Karpas-422 (cell line): ENCODE measurements at regions not wholly inside any gene's neighbourhood (a gene's known extent, or its start where the extent isn't known, plus 50 kb on each side); places are given as distances from the start of the nearest gene placed in this dataset.

Experiments
- DNase-seq: peaks from one replicate; pipeline ENCODE4 v3.0.0-alpha.2; 2015
- H2AFZ ChIP-seq: fragments of 200-600 bp; sonication (generic); 2 replicates; pipeline ENCODE4 v1.6.1; 2014; ENCODE audit warnings: antibody characterized with exemption, low read length, mixed read lengths
- H3K27ac ChIP-seq: fragments of 200-600 bp; sonication (generic); 2 replicates; pipeline ENCODE4 v1.5.1; 2014; ENCODE audit warnings: mild to moderate bottlenecking, low read length, moderate library complexity
- H3K27me3 ChIP-seq: fragments of 200-600 bp; sonication (generic); 2 replicates; pipeline ENCODE4 v1.6.1; 2014; ENCODE audit warnings: low read length, mixed read lengths
- H3K36me3 ChIP-seq: fragments of 200-600 bp; sonication (generic); 2 replicates; pipeline ENCODE4 v1.6.1; 2014; ENCODE audit warnings: low read length, mixed read lengths; ENCODE audit not compliant: insufficient read depth
- H3K4me1 ChIP-seq: fragments of 200-600 bp; sonication (generic); 2 replicates; pipeline ENCODE4 v1.6.1; 2014; ENCODE audit warnings: mild to moderate bottlenecking, low read length, mixed read lengths
- H3K4me2 ChIP-seq: fragments of 200-600 bp; sonication (generic); 2 replicates; pipeline ENCODE4 v1.6.1; 2014; ENCODE audit warnings: low read length, low read depth, mild to moderate bottlenecking; ENCODE audit not compliant: poor library complexity, severe bottlenecking
- H3K4me3 ChIP-seq: fragments of 200-600 bp; sonication (generic); 2 replicates; pipeline ENCODE4 v1.5.1; 2014; ENCODE audit warnings: mild to moderate bottlenecking, antibody characterized with exemption, low read length, mixed read lengths
- H3K79me2 ChIP-seq: fragments of 200-600 bp; sonication (generic); 2 replicates; pipeline ENCODE4 v1.6.1; 2014; ENCODE audit warnings: mild to moderate bottlenecking, low read length, mixed read lengths
- H3K9ac ChIP-seq: fragments of 200-600 bp; sonication (generic); 2 replicates; pipeline ENCODE4 v1.6.0; 2014; ENCODE audit warnings: low read length
- H3K9me2 ChIP-seq: fragments of 200-600 bp; sonication (generic), shearing (Covaris generic); replicated peaks from 2 replicates; pipeline ENCODE4 v1.6.0; 2014; ENCODE audit warnings: mild to moderate bottlenecking, low read length, moderate library complexity; ENCODE audit not compliant: insufficient read depth
- H3K9me3 ChIP-seq: fragments of 300-700, 200-600 bp; sonication (generic); 2 replicates; pipeline ENCODE4 v1.6.1; 2014; ENCODE audit warnings: low read length, mixed read lengths
- H4K20me1 ChIP-seq: fragments of 200-600 bp; sonication (generic); 2 replicates; pipeline ENCODE4 v1.6.1; 2014; ENCODE audit warnings: mild to moderate bottlenecking, antibody characterized with exemption, low read length, low read depth; ENCODE audit not compliant: insufficient read depth

- H3K27ac ChIP-seq: no peak overlapping the region
- no peaks in the 10 kb centered on the region for H3K27me3 ChIP-seq
- no peak overlapping the region for H3K4me3 ChIP-seq
- no peak for DNase-seq
- H2AFZ ChIP-seq: no peak overlapping the region
- no peaks in the 10 kb centered on the region for H3K9me3 ChIP-seq
- no peak overlapping the region for H3K4me2 ChIP-seq
- H3K9me2 ChIP-seq: no peaks in the 10 kb centered on the region
- H3K4me1 ChIP-seq: no peaks in the 10 kb centered on the region
- no peak overlapping the region for H3K9ac ChIP-seq
- no peaks in the 10 kb centered on the region for H3K79me2 ChIP-seq
- no peaks in the 10 kb centered on the region for H3K36me3 ChIP-seq
- H4K20me1 ChIP-seq: no peaks in the 10 kb centered on the region
These were observed 146.5 kb upstream of the ARL4C start for GRCh38 chr2:234643407-234643806.

- Histone ChIP-seq H3K9me3 (no peaks in the 10 kb centered on the region), H3K4me3 (no peak overlapping the region), H3K79me2 (no peaks in the 10 kb centered on the region), H3K9me2 (no peaks in the 10 kb centered on the region), H3K36me3 (no peaks in the 10 kb centered on the region), H3K27ac (no peak overlapping the region), H3K4me2 (no peak overlapping the region), H2AFZ (no peak overlapping the region), H3K9ac (no peak overlapping the region), H3K4me1 (no peaks in the 10 kb centered on the region), H3K27me3 (no peaks in the 10 kb centered on the region), H4K20me1 (no peaks in the 10 kb centered on the region)
- DNase-seq: no peak
These were observed 144.2 kb upstream of the ARL4C start for GRCh38 chr2:234641086-234641485.

- no peak overlapping the region for H3K4me3 ChIP-seq
- H3K4me2 ChIP-seq: no peak overlapping the region
- no peak overlapping the region for H3K27ac ChIP-seq
- H3K79me2 ChIP-seq: no peaks in the 10 kb centered on the region
- DNase-seq: no peak
- H3K4me1 ChIP-seq: no peaks in the 10 kb centered on the region
- H3K9me3 ChIP-seq: no peaks in the 10 kb centered on the region
- H3K36me3 ChIP-seq: no peaks in the 10 kb centered on the region
- no peak overlapping the region for H3K9ac ChIP-seq
- H4K20me1 ChIP-seq: no peaks in the 10 kb centered on the region
- H3K27me3 ChIP-seq: no peaks in the 10 kb centered on the region
- H3K9me2 ChIP-seq: no peaks in the 10 kb centered on the region
- no peak overlapping the region for H2AFZ ChIP-seq
These were observed 143.8 kb upstream of the ARL4C start for GRCh38 chr2:234640657-234641056.

- Histone ChIP-seq H3K27me3 (no peaks in the 10 kb centered on the region), H3K4me2 (no peak overlapping the region), H3K79me2 (no peaks in the 10 kb centered on the region), H3K9me2 (no peaks in the 10 kb centered on the region), H2AFZ (no peak overlapping the region), H3K27ac (no peak overlapping the region), H3K9me3 (no peaks in the 10 kb centered on the region), H3K9ac (no peak overlapping the region), H4K20me1 (no peaks in the 10 kb centered on the region), H3K4me1 (no peaks in the 10 kb centered on the region), H3K4me3 (no peak overlapping the region), H3K36me3 (no peaks in the 10 kb centered on the region)
- no peak for DNase-seq
These were observed 142.1 kb upstream of the ARL4C start for GRCh38 chr2:234638966-234639365.

- Histone ChIP-seq H4K20me1 (no peaks in the 10 kb centered on the region), H3K9me2 (no peaks in the 10 kb centered on the region), H3K27ac (no peak overlapping the region), H3K9ac (no peak overlapping the region), H2AFZ (no peak overlapping the region), H3K36me3 (no peaks in the 10 kb centered on the region), H3K4me2 (no peak overlapping the region), H3K79me2 (no peaks in the 10 kb centered on the region), H3K27me3 (no peaks in the 10 kb centered on the region), H3K9me3 (no peaks in the 10 kb centered on the region), H3K4me1 (no peaks in the 10 kb centered on the region), H3K4me3 (no peak overlapping the region)
- no peak for DNase-seq
These were observed 138.4 kb upstream of the ARL4C start for GRCh38 chr2:234635284-234635683.

- Histone ChIP-seq H3K4me2 (no peak overlapping the region), H3K4me3 (no peak overlapping the region), H3K36me3 (no peaks in the 10 kb centered on the region), H3K4me1 (no peaks in the 10 kb centered on the region), H4K20me1 (no peaks in the 10 kb centered on the region), H3K27me3 (no peaks in the 10 kb centered on the region), H3K27ac (no peak overlapping the region), H3K9me3 (no peaks in the 10 kb centered on the region), H3K79me2 (no peaks in the 10 kb centered on the region), H2AFZ (no peak overlapping the region), H3K9ac (no peak overlapping the region), H3K9me2 (no peaks in the 10 kb centered on the region)
- no peak for DNase-seq
These were observed 136.8 kb upstream of the ARL4C start for GRCh38 chr2:234633581-234634230.

- H3K4me1 ChIP-seq: no peaks in the 10 kb centered on the region
- H3K79me2 ChIP-seq: no peaks in the 10 kb centered on the region
- no peaks in the 10 kb centered on the region for H3K9me3 ChIP-seq
- H3K9me2 ChIP-seq: no peaks in the 10 kb centered on the region
- H3K4me3 ChIP-seq: no peak overlapping the region
- H3K27ac ChIP-seq: no peak overlapping the region
- H3K27me3 ChIP-seq: no peaks in the 10 kb centered on the region
- no peaks in the 10 kb centered on the region for H3K36me3 ChIP-seq
- DNase-seq: no peak
- H3K4me2 ChIP-seq: no peak overlapping the region
- H4K20me1 ChIP-seq: no peaks in the 10 kb centered on the region
- no peak overlapping the region for H3K9ac ChIP-seq
- no peak overlapping the region for H2AFZ ChIP-seq
These were observed 135.9 kb upstream of the ARL4C start for GRCh38 chr2:234632527-234633391.

GRCh38 chr2:234631646-234632514, 135.0 kb upstream of the ARL4C start:
- Histone ChIP-seq H3K4me3 (no peak overlapping the region), H3K27ac (no peak overlapping the region), H3K79me2 (no peaks in the 10 kb centered on the region), H2AFZ (no peak overlapping the region), H3K36me3 (no peaks in the 10 kb centered on the region), H4K20me1 (no peaks in the 10 kb centered on the region), H3K4me1 (no peaks in the 10 kb centered on the region), H3K9ac (no peak overlapping the region), H3K9me3 (no peaks in the 10 kb centered on the region), H3K27me3 (no peaks in the 10 kb centered on the region), H3K9me2 (no peaks in the 10 kb centered on the region), H3K4me2 (no peak overlapping the region)
- DNase-seq: no peak
